D721Med (cell line): ENCODE measurements at regions not wholly inside any gene's neighbourhood (a gene's known extent, or its start where the extent isn't known, plus 50 kb on each side); places are given as distances from the start of the nearest gene placed in this dataset.

Experiments
- DNase-seq: peaks from one replicate; pipeline ENCODE4 v3.0.0; 2011; ENCODE audit warnings: low spot score; ENCODE audit not compliant: insufficient read length
- FAIRE-seq: peaks from 2 replicates; lab custom pipeline; 2011; peaks lifted over from hg19 to GRCh38; lab: Jason Lieb, UNC
- TF ChIP-seq, protein P1 (sequence below): IDR thresholded peaks from 2 replicates; pipeline ENCODE4 v1.5.1; 2012; ENCODE audit warnings: mild to moderate bottlenecking, control low read depth; ENCODE audit not compliant: insufficient read depth; ENCODE audit errors: missing control alignments

DNA sequence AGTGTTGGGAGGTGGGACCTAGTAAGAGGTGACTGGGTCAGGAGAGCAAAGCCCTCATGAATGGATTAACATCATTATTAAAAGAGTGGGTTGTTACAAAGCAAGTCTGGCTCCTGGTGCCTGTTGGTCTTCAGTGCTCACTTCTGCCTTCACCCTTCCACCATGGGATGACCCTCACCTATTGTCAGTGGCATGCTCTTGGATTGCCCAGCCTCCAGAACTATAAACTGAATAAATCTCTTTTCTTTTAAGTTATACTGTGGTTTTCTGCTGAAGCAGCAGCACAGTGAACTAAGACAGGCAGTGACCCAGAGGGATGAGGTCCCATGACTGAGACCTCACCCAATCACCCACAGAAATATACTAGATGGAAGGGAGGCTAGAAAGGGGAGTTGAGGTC lies 57.5 kb upstream of the ATL2 start:
- FAIRE-seq = no peak
- DNase-seq = no peak
- TF ChIP-seq, protein P1, sequence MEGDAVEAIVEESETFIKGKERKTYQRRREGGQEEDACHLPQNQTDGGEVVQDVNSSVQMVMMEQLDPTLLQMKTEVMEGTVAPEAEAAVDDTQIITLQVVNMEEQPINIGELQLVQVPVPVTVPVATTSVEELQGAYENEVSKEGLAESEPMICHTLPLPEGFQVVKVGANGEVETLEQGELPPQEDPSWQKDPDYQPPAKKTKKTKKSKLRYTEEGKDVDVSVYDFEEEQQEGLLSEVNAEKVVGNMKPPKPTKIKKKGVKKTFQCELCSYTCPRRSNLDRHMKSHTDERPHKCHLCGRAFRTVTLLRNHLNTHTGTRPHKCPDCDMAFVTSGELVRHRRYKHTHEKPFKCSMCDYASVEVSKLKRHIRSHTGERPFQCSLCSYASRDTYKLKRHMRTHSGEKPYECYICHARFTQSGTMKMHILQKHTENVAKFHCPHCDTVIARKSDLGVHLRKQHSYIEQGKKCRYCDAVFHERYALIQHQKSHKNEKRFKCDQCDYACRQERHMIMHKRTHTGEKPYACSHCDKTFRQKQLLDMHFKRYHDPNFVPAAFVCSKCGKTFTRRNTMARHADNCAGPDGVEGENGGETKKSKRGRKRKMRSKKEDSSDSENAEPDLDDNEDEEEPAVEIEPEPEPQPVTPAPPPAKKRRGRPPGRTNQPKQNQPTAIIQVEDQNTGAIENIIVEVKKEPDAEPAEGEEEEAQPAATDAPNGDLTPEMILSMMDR = no peak

DNA sequence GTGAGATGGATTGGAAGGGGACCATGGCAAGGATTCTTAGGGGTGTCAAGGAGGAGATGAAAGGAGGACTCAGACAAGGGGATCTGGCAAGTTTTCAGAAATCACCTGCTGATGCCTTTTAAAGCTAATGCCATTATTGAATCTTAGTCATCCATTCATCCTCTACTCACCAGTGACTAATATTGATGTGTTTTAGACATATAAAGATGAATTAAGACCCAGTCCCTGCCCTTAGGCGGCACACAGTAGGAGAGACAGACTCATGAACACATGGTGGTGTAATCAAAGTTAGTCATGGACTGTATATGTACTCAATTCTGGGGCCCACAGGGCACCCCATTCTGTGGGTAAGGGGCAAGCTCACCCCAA lies 56.5 kb upstream of the ATL2 start:
- TF ChIP-seq, protein P1 = no peak
- DNase-seq = no peak
- no peak for FAIRE-seq

DNA sequence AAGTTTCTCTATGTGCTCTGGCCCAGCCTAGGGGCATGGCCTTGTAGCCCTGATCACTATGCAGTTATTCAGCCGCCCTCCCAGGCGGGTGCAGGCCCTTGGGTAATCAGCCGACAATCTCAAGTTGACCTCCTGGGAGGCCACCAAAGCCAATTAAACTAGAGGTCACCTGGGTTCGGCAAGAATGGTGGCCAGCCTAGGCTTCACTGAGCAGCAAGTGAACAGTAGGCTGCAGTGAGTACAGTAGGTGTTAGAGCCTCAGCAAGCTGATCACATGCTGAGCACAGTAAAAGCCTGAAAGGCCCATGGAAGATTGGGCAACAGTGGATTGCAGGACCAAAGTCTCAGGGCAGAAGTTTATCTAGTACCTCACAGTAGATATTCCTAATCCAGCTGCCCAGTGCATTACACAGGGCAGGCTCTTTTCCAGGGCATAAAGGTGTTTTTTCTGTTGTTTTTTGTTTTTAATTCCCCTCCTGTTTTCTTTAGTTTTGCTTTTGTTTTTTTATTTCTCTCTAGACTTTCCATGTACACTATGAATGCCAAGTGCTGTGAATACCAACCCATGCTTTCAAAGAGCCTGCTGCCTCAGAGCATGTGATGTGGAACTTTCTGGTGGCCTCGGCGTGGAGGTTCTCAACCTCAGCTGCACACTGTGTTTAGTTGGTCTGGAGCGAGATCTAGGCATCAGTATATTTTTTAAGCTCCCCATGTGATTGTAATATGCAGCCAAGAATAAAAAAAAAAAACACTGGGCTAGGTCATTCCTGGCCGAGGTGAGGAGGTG lies 55.9 kb upstream of the ATL2 start:
- FAIRE-seq = no peak
- DNase-seq = no peak
- TF ChIP-seq, protein P1 = no peak

DNA sequence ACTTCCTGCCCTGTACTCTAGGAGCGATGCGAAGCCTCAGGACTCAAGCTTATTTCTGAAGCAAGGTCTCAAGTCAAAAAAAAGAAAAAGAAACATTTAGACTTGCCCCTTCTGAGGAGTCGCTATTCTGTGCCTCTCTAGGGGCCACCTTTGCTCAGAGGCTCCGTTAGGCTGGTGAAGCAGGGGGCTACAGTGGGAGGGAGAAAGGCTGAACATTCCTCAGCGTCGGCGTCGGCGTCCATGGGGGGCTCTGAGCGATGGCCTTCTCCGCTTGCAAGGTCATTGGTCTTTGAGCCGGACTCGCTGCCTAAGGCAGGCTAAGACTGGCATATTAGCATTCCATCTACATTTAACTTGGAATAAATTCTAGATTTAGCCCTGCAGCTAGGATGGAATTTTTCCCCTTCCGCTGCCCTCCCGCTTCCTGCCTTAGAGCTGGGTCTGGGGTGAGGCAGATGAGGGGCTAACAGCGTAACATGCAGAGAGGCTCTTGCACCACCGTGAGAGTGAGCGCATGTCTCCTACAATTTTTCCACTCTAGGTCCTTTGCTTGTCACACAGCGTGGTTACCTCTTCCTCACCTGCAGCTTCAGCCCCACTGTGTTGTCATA lies 53.6 kb upstream of the ATL2 start:
- TF ChIP-seq, protein P1 = no peak
- DNase-seq (no peak), FAIRE-seq (no peak)

DNA sequence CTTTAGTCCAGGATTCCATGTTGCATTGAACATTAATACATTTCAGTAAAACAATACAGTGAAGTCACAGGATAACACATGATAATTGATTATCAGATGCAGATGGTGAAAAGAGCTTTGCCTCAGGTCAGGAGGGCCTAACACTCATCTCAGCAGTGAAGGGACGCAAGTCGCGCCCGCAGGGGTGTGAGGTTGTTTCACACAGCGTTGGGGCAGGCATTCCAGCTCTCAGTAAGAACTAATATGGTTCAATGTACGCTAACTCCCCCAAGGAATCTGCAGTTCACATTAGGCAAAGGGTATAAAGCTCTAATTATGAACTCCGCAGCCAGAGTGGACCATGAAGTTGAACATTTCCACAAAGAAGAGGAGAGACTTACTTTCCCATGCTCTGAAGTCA lies 53.1 kb upstream of the ATL2 start:
- no peak for DNase-seq
- TF ChIP-seq, protein P1 = no peak
- FAIRE-seq = no peak

DNA sequence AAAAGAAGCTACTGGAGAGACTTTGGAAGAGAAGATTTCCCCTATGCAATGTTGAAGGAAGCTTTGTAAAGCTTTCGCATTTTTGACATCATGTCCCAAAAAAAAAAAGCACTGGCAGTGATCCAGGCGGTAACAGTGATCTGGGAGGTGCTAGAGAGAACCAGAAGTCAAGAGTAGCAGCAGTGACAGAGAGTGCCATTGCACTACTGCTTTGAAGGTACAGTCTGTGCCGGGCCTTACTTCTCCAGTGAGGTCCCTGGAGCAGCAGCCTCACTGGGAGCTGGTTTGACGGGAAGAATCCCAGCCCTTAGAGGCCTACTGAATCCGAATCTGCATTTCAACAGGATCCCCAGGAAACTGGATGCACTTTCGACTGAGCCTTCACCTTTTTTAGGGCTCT lies 50.9 kb upstream of the ATL2 start:
- FAIRE-seq (no peak), DNase-seq (no peak)
- TF ChIP-seq, protein P1 = no peak

DNA sequence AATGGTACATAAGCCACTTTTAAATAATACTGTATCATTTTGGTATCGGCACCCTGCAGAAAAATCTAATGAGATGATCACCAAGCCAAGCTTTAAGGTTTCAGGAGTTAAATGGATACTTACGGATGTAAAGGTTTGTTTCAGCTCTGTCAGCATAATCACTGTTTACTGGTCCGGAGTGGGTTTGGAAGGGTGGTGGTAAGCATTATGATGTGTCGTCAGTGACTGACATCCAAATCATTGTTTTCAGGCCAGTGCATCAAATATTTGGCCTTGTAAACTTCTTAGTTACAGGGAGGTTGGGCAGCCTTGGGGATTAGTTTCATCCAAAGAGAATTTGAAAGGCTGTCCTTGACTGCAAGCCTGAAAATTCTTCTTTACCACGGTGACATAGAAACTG lies 50.0 kb upstream of the ATL2 start:
- FAIRE-seq = no peak
- TF ChIP-seq, protein P1 = no peak
- DNase-seq = no peak
